ENCODE measurements at regions not wholly inside any gene's neighbourhood (a gene's known extent, or its start where the extent isn't known, plus 50 kb on each side); places are given as distances from the start of the nearest gene placed in this dataset.

- H3K4me3 ChIP-seq (ENCODE audit: insufficient read depth, low read depth, low read length, poor library complexity, severe bottlenecking): no peak overlapping the region
- DNase-seq: no peak
- H3K36me3 ChIP-seq (ENCODE audit: control insufficient read depth, insufficient read depth, low read length): no peaks in the 10 kb centered on the region
- H3K27me3 ChIP-seq (replicated peaks; ENCODE audit: control insufficient read depth, insufficient read depth, low read length, poor library complexity, severe bottlenecking): no peaks in the 10 kb centered on the region
- no peaks in the 10 kb centered on the region for H3K9me3 ChIP-seq (ENCODE audit: control insufficient read depth, low read length)
- no peak overlapping the region for H3K27ac ChIP-seq (ENCODE audit: insufficient read depth, low read length, poor library complexity, severe bottlenecking)
- no peaks in the 10 kb centered on the region for H3K4me1 ChIP-seq (ENCODE audit: control insufficient read depth, insufficient read depth, low read length, poor library complexity, severe bottlenecking)
Observed at GRCh38 chr16:86424398-86424797, 85.9 kb upstream of the FOXF1 start.

DNA sequence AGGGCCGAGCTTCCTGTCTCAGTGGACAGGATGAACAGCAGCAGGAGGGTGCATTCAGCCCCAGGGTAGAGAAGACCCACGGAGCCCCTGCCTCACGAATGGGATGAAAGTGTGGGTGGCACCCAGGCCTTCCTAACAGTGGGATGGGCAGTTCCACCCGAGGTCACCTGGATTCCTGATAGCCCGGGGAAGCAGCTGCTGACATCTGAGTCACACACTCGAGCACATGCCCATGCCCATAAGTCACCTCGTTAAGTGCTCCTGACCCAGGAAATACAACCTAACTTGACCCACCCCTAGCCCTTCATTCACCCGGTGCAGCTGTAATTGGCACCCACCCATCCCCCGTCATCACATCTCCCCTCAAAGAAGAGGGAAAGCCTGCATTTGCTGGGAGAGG is 85.3 kb upstream of the FOXF1 start:
- DNase-seq: no peak
- H3K27me3 ChIP-seq (replicated peaks; ENCODE audit: control insufficient read depth, insufficient read depth, low read length, poor library complexity, severe bottlenecking): no peaks in the 10 kb centered on the region
- H3K4me1 ChIP-seq (ENCODE audit: control insufficient read depth, insufficient read depth, low read length, poor library complexity, severe bottlenecking): no peaks in the 10 kb centered on the region
- H3K9me3 ChIP-seq (ENCODE audit: control insufficient read depth, low read length): no peaks in the 10 kb centered on the region
- no peak overlapping the region for H3K4me3 ChIP-seq (ENCODE audit: insufficient read depth, low read depth, low read length, poor library complexity, severe bottlenecking)
- H3K27ac ChIP-seq (ENCODE audit: insufficient read depth, low read length, poor library complexity, severe bottlenecking): no peak overlapping the region
- no peaks in the 10 kb centered on the region for H3K36me3 ChIP-seq (ENCODE audit: control insufficient read depth, insufficient read depth, low read length)

DNA sequence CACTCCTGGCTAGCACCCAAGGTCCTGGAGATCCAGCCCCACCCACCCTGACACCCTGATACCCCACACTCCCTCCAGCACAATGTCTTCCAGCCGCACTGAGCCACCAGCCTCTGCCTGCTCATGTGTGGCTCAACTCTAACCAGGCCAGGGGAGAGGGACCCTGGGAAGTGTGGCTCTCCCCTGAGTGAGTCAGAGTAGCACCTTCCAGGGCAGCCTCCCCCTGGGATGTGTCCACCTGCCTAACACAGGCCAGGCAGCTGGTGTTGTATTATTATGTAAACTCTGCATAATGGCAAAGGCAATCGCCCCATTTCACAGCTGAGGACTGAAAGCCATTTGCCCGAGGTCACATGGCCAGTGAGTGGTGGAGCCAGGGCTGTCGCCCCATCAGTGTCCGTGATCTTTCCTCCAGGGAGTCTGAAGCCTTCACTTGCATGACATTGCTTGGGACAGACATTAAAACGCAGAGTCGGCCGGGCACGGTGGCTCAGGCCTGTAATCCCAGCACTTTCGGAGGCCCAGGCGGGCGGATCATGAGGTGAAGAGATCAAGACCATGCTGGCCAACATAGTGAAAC is 84.2 kb upstream of the FOXF1 start:
- Histone ChIP-seq H3K27me3 (replicated peaks; ENCODE audit: control insufficient read depth, insufficient read depth, low read length, poor library complexity, severe bottlenecking) (no peaks in the 10 kb centered on the region), H3K27ac (ENCODE audit: insufficient read depth, low read length, poor library complexity, severe bottlenecking) (no peak overlapping the region), H3K4me1 (ENCODE audit: control insufficient read depth, insufficient read depth, low read length, poor library complexity, severe bottlenecking) (no peaks in the 10 kb centered on the region), H3K4me3 (ENCODE audit: insufficient read depth, low read depth, low read length, poor library complexity, severe bottlenecking) (no peak overlapping the region), H3K9me3 (ENCODE audit: control insufficient read depth, low read length) (no peaks in the 10 kb centered on the region), H3K36me3 (ENCODE audit: control insufficient read depth, insufficient read depth, low read length) (no peaks in the 10 kb centered on the region)
- no peak for DNase-seq

DNA sequence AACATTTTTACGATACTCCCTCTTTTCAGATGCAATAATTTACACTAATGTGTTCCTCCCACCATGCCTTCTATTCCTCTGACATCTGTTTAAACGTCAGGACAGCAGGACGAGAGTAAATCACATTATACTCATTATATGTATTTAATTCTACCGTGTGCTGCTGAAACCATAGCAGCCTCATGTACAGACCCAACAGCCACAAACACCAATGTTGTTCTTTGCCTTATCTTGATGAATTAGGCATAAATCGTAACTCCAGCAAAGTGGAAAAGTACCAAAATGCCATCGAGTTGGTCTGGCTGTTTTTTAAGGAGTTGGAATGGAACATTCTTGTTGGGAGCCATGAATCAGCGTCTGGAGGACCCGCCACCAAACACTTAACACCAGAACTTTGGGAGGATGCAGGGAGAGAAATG is 82.9 kb upstream of the FOXF1 start:
- Histone ChIP-seq H3K27ac (ENCODE audit: insufficient read depth, low read length, poor library complexity, severe bottlenecking) (no peak overlapping the region), H3K9me3 (ENCODE audit: control insufficient read depth, low read length) (no peaks in the 10 kb centered on the region), H3K4me3 (ENCODE audit: insufficient read depth, low read depth, low read length, poor library complexity, severe bottlenecking) (no peak overlapping the region), H3K36me3 (ENCODE audit: control insufficient read depth, insufficient read depth, low read length) (no peaks in the 10 kb centered on the region), H3K27me3 (replicated peaks; ENCODE audit: control insufficient read depth, insufficient read depth, low read length, poor library complexity, severe bottlenecking) (no peaks in the 10 kb centered on the region), H3K4me1 (ENCODE audit: control insufficient read depth, insufficient read depth, low read length, poor library complexity, severe bottlenecking) (no peaks in the 10 kb centered on the region)
- no peak for DNase-seq

- Histone ChIP-seq H3K9me3 (ENCODE audit: control insufficient read depth, low read length) (no peaks in the 10 kb centered on the region), H3K4me3 (ENCODE audit: insufficient read depth, low read depth, low read length, poor library complexity, severe bottlenecking) (no peak overlapping the region), H3K4me1 (ENCODE audit: control insufficient read depth, insufficient read depth, low read length, poor library complexity, severe bottlenecking) (no peaks in the 10 kb centered on the region), H3K36me3 (ENCODE audit: control insufficient read depth, insufficient read depth, low read length) (no peaks in the 10 kb centered on the region), H3K27me3 (replicated peaks; ENCODE audit: control insufficient read depth, insufficient read depth, low read length, poor library complexity, severe bottlenecking) (no peaks in the 10 kb centered on the region), H3K27ac (ENCODE audit: insufficient read depth, low read length, poor library complexity, severe bottlenecking) (no peak overlapping the region)
- DNase-seq: no peak
Observed at GRCh38 chr16:86428729-86429517, 81.4 kb upstream of the FOXF1 start.

DNA sequence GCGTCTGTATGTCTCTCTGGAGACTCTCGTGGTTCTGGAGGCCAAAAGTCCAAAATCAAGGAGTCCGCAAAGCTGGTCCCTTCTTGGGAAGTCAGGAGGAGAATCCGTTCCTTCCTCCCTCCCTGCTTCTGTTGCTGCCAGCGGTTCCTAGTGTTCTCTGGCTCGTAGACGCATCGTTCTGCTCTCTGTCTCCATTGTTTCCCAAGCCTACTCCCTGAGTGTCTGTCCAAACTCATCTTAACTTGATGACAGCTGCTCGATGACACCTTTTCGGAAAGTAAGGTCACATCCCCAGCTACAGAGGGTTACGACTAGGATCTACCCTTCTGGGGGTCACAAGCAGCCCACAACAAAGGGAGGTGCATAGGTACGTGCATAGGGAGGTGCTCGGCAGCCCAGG is 80.7 kb upstream of the FOXF1 start:
- H3K4me1 ChIP-seq (ENCODE audit: control insufficient read depth, insufficient read depth, low read length, poor library complexity, severe bottlenecking): no peaks in the 10 kb centered on the region
- H3K27ac ChIP-seq (ENCODE audit: insufficient read depth, low read length, poor library complexity, severe bottlenecking): no peak overlapping the region
- no peak overlapping the region for H3K4me3 ChIP-seq (ENCODE audit: insufficient read depth, low read depth, low read length, poor library complexity, severe bottlenecking)
- H3K36me3 ChIP-seq (ENCODE audit: control insufficient read depth, insufficient read depth, low read length): no peaks in the 10 kb centered on the region
- DNase-seq: no peak
- H3K9me3 ChIP-seq (ENCODE audit: control insufficient read depth, low read length): no peaks in the 10 kb centered on the region
- no peaks in the 10 kb centered on the region for H3K27me3 ChIP-seq (replicated peaks; ENCODE audit: control insufficient read depth, insufficient read depth, low read length, poor library complexity, severe bottlenecking)

DNA sequence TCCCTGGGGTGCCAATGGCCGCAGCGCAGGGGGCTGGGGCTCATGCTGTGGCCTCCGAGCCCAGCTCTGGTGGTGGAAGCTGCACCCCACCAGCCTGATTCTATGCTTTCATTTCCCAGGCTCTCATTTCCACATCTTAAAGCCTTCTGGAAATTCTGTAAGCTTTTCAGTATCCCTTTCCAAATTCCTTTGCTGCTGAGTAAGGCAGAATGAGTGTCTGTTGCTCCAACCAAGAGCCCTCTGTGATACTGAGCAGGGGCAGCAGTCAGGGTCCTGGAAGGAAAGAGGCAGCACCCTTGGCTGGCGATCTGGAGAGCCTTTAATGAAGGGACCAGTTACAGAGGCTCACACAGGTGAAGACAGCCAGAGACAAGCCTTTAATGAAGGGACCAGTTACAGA is 79.5 kb upstream of the FOXF1 start:
- Histone ChIP-seq H3K4me1 (ENCODE audit: control insufficient read depth, insufficient read depth, low read length, poor library complexity, severe bottlenecking) (no peaks in the 10 kb centered on the region), H3K27ac (ENCODE audit: insufficient read depth, low read length, poor library complexity, severe bottlenecking) (no peak overlapping the region), H3K9me3 (ENCODE audit: control insufficient read depth, low read length) (no peaks in the 10 kb centered on the region), H3K36me3 (ENCODE audit: control insufficient read depth, insufficient read depth, low read length) (no peaks in the 10 kb centered on the region), H3K4me3 (ENCODE audit: insufficient read depth, low read depth, low read length, poor library complexity, severe bottlenecking) (no peak overlapping the region), H3K27me3 (replicated peaks; ENCODE audit: control insufficient read depth, insufficient read depth, low read length, poor library complexity, severe bottlenecking) (no peaks in the 10 kb centered on the region)
- no peak for DNase-seq

DNA sequence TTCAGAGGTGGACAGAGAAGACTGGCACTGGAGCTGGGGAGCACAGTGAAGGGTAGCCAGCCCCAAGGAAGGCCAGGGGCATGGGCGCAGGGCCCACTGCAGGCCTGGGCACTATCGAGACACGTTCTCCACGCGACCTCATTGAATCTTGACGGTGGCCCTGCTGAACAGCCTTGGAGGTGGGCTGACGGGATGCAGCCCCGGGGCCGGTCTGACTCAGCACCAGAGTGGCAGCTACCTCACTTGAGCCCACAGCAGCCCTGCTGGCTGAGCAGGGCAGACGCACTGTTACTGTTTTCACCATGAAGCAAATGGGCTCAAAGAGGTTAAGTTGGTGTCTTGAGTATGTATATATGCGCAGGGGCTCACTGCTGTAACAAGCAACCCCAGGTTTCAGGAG is 78.8 kb upstream of the FOXF1 start:
- DNase-seq: no peak
- no peaks in the 10 kb centered on the region for H3K27me3 ChIP-seq (replicated peaks; ENCODE audit: control insufficient read depth, insufficient read depth, low read length, poor library complexity, severe bottlenecking)

GRCh38 chr16:86432048-86432447 is 78.3 kb upstream of the FOXF1 start:
- Histone ChIP-seq H3K27ac (ENCODE audit: insufficient read depth, low read length, poor library complexity, severe bottlenecking) (no peak overlapping the region), H3K4me3 (ENCODE audit: insufficient read depth, low read depth, low read length, poor library complexity, severe bottlenecking) (no peak overlapping the region), H3K4me1 (ENCODE audit: control insufficient read depth, insufficient read depth, low read length, poor library complexity, severe bottlenecking) (no peaks in the 10 kb centered on the region), H3K27me3 (replicated peaks; ENCODE audit: control insufficient read depth, insufficient read depth, low read length, poor library complexity, severe bottlenecking) (no peaks in the 10 kb centered on the region), H3K36me3 (ENCODE audit: control insufficient read depth, insufficient read depth, low read length) (no peaks in the 10 kb centered on the region), H3K9me3 (ENCODE audit: control insufficient read depth, low read length) (no peaks in the 10 kb centered on the region)
- DNase-seq: no peak

More for the DNA sequence above, 78.8 kb upstream of the FOXF1 start:
- no peak overlapping the region for H3K27ac ChIP-seq (ENCODE audit: insufficient read depth, low read length, poor library complexity, severe bottlenecking)
- H3K4me3 ChIP-seq (ENCODE audit: insufficient read depth, low read depth, low read length, poor library complexity, severe bottlenecking): no peak overlapping the region
- H3K4me1 ChIP-seq (ENCODE audit: control insufficient read depth, insufficient read depth, low read length, poor library complexity, severe bottlenecking): no peaks in the 10 kb centered on the region
- H3K9me3 ChIP-seq (ENCODE audit: control insufficient read depth, low read length): no peaks in the 10 kb centered on the region
- no peaks in the 10 kb centered on the region for H3K36me3 ChIP-seq (ENCODE audit: control insufficient read depth, insufficient read depth, low read length)

GRCh38 chr16:86432691-86433090 is 77.6 kb upstream of the FOXF1 start:
- Histone ChIP-seq H3K9me3 (ENCODE audit: control insufficient read depth, low read length) (no peaks in the 10 kb centered on the region), H3K4me1 (ENCODE audit: control insufficient read depth, insufficient read depth, low read length, poor library complexity, severe bottlenecking) (no peaks in the 10 kb centered on the region), H3K27me3 (replicated peaks; ENCODE audit: control insufficient read depth, insufficient read depth, low read length, poor library complexity, severe bottlenecking) (no peaks in the 10 kb centered on the region), H3K27ac (ENCODE audit: insufficient read depth, low read length, poor library complexity, severe bottlenecking) (no peak overlapping the region), H3K36me3 (ENCODE audit: control insufficient read depth, insufficient read depth, low read length) (no peaks in the 10 kb centered on the region), H3K4me3 (ENCODE audit: insufficient read depth, low read depth, low read length, poor library complexity, severe bottlenecking) (no peak overlapping the region)
- DNase-seq: no peak
